ENCODE measurements at regions not wholly inside any gene's neighbourhood (a gene's known extent, or its start where the extent isn't known, plus 50 kb on each side); places are given as distances from the start of the nearest gene placed in this dataset.

DNA sequence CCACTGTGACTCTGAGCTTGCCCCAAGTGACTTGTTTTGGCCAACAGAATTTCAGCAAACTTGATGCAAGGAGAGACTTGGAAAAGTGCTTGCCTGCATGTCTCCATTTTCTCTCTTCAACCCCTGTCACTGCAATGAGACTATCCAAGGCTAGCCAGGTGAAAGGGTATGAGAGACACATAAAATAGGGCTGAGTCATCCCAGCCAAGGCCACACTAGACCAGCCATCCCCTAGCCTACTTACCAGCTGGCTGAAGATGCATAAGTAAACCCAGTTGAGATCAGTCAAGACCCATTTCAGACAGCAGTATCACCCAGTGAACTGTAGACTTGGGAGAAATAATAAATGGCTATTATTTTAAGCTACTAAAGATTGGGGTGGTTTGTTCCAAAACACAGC, 52.9 kb upstream of the VLDLR start:
- no peak for DNase-seq (ENCODE audit: low read depth in 2 of 2)

DNA sequence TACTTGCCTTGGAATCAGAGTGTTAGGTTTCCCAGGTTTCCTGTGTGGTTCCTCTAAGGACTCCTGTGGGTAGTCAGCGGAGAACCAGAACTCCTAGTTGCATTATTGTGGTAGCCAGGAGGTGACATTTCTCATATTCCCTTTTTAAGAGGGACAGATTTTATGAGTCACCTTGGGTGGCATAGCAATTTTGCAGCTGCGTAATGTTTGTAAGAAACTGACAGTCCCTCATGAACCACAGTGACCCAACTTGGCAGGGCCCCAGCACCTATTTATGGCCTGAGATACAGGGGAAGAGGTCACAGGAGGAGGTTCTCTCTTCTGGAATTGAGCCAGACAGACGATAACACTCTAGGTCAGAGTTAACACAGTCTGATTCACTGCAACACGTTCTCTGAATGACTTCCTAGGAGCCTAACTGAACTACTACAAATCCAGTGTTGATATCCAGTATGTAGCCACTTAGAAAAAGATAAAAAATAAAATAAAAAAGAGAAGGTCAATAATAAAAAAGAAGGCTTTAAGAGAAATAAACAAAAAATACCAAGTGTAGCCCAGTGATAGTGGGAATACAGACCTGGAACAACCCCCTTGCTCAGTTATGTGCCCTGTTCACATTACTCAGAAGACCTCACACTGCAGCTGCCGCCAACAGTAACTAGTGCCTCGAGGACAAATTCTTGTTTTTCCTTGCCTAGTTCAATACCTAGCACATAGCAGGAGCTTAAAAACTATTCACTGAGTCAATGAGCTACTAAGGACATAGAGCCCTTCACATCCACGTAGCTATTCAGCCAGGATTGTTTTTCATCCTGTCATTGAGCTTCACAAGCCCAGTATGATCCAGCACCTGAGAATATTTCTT, 50.7 kb upstream of the VLDLR start:
- DNase-seq (ENCODE audit: low read depth in 2 of 2), result peak; percentile 49 to 74
